Stimulated activated CD4-positive, alpha-beta T cell treated with anti-CD3 and anti-CD28 coated beads, TNF-alpha, amount 100 ng/mL, for 48 hours (primary cell): ENCODE measurements at regions not wholly inside any gene's neighbourhood (a gene's known extent, or its start where the extent isn't known, plus 50 kb on each side); places are given as distances from the start of the nearest gene placed in this dataset.
"Not testable (repeated sequence)": the region's sequence is repeated elsewhere in the genome, so short reads cannot be mapped to it uniquely, and the experiment has no call there.

Source experiments
- DNase-seq, 3 donors: peaks; one replicate each; pipeline ENCODE4 v3.0.0-alpha.2; 2020; ENCODE audit warnings: low read depth in 3 of 3

GRCh38 chr4:60482921-60483351 is 717.2 kb upstream of the ADGRL3 start:
- no peak for DNase-seq

GRCh38 chr4:60485276-60485675 is 714.9 kb upstream of the ADGRL3 start:
- DNase-seq: no peak

DNA sequence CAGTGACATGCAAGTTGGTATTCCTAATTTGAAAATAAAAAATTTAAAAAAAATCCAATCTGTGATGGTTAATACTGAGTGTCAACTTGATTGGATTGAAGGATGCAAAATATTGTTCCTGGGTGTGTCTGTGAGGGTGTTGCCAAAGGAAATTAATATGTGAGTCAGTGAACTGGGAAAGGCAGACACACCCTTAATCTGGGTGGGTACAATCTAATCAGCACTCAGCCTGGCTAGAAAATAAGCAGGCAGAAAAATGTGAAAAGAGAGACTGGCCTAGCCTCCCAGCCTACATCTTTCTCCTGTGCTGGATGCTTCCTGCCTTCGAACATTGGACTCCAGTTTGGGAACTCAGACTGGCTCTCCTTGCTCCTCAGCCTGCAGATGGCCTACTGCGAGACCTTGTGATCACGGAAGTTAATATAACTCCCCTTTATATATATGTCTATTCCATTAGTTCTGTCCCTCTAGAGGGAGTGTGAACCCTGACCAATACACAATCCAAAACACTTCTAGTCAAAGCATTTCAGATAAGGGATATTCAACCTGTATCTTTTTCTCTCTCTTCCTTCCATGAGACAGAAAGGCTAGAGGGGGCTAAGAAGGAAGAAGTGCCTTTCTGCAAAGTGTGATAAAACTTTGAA is 712.9 kb upstream of the ADGRL3 start:
- not testable (repeated sequence) for DNase-seq

DNA sequence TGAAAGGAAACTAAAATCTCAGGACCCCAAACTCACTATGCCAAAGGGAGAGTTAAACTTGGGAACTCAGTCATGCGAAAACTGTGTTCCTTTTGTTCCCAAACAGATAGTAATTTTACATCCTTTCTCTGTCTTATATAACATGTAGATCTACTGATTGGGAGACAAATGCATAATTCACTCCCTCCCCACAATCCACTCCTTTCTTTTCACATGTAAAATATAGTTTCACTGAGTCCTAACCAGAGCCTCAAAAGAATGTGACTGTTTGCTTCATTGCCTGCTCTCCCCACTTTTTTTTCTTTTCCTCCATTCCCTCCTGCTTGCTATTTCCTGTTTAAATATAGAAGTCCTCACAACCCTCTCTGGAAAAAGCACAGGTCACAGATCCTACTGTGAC is 699.3 kb upstream of the ADGRL3 start:
- no peak for DNase-seq

- no peak for DNase-seq
Observed at GRCh38 chr4:60502733-60503132, 697.4 kb upstream of the ADGRL3 start.

DNA sequence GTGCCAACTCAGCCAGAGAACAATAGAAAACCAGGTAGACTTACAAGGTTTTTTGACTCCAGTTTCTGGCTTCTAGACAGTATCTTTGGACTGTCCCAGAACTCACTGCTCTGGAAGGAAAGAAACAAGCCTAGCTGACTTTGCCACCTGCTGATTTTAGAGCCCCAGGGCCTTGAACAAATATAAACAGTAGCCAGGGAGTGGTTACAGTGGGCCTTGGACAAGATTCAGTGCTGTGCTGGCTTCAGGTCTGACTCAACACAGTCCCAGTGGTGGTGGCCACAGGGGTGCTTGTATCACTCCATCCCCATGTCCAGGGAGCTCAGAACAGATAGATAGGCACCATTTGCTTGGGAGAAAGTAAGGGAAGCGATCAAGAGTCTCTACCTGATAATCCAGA is 694.1 kb upstream of the ADGRL3 start:
- no peak for DNase-seq

DNA sequence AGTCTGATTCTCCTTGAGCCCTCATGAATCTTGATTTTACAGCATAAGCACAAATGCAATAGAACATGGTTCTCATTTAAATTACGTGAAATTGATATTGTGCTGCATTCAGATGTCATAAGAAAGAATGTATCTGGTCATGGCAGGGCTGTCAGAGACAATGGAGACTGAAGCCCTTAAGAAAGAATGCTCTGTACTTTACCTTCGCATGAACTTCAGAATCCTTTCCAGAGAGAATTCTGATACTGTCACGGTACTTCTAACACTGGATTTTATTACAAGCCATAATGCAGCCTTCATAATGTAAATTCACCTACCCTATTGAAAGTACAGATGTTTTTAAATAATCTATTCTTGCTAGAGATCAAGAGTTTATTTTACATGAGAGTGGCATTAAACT is 677.9 kb upstream of the ADGRL3 start:
- no peak for DNase-seq

DNA sequence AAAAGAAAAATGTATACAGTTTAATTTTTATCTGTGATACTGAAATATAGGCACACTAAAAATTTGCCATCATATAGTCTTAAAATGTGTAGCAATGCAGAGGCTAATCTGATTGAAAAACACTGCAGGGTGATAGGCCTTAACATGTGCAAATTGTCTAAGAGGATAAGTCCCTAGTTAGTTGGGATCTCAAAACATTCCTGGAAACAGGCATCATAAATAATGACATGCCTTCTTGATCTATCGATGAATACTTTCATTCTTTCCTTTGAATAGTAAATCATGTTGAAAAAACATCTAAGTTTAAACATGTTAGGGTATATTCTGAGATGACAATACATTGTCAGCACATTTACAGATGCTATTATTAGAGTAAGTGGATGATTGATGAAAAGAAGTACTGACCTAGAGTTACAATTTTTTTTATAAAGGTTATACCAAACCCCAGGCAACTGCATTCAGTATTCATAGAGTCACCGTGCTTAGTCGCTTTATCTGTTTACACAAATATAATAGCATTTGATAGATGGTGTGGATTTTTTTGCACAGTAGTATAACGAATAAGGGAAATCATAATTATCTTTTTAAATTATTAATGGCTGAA is 668.2 kb upstream of the ADGRL3 start:
- DNase-seq: no peak

- DNase-seq: no peak
Observed at GRCh38 chr4:60544981-60545380, 655.1 kb upstream of the ADGRL3 start.

DNA sequence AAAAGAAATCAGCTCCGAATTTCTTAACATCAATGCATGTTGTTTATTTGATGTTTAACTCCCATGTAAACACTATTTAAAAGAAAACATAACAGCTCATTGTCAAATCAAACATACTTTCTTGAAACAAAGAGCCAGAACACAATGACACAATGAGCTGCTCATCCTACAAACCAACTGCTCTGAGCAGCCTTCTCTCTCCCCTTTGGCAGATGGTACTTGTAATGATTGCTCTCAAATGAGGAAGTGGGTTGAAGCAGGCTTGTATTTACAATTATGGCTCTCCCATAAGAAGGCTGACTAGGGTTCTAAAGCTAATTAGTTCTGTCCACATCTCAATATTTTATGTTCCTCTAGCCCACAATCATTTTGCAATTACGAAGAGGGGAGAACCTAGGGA is 637.8 kb upstream of the ADGRL3 start:
- no peak for DNase-seq

DNA sequence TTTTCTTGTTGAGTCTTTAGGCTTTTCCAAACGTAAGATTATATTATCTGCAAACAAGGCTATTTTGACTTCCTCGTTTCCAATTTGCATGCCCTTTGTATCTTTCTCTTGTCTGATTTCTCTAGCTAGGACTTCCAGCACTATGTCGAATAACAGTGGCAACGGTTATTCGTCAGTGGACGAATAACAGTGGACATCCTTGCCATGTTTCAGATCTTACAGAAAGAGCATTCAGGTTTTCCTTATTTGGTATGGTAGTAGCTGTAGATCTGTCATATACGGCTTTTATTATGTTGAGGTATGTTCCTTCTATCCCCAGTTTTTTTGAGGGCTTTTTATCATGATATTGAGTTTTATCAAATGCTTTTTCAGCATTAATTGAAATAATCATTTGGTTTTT is 634.6 kb upstream of the ADGRL3 start:
- DNase-seq: no peak

GRCh38 chr4:60575336-60575735 is 624.8 kb upstream of the ADGRL3 start:
- no peak for DNase-seq

- no peak for DNase-seq
Observed at GRCh38 chr4:60579335-60579734, 620.8 kb upstream of the ADGRL3 start.

DNA sequence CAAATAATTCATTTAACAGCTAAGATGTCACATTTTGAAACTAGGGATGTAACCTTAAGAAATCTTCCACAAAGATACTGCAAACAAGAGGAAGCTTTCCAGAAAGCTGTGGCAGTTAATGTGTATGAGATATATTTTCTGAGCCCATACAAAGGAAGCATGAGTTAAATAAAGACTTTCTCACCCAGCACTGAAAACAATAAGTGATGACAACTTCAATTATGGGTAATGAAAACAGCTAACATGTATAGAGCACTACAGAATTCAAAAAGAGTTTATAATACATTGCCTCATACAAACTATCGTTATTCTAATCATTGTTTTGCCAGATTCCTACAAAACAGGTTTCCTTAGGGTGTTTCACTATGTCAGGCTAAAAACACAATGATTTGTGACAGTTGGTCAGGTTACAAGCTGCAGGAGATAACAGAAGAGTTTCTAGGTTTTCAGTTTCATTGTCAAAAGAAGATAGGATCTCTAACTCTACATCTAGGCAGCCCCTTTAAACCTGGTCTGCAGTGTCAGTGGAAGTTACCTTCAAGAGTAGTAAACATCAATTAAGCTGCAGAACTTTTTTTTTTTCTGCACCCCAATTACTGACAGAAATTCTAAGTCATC is 618.1 kb upstream of the ADGRL3 start:
- DNase-seq: no peak

DNA sequence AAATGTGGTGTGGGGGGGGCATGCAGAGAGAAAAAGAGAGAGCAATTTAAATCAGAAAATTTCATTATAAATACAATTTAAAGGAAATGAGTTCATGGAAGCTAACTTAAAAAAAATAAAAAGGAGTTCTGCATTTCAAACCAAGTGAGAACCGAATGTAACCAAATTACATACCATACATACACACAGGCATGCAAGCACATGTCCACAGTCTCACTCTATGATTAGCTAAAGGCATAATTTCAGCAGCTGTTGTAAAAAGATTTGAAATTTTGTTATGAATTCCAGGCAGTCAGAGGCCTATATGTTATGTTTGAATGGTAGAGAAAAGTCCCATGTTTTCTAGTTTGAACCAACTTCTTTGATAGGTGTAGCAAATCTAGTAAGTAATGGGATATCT is 611.6 kb upstream of the ADGRL3 start:
- no peak for DNase-seq

DNA sequence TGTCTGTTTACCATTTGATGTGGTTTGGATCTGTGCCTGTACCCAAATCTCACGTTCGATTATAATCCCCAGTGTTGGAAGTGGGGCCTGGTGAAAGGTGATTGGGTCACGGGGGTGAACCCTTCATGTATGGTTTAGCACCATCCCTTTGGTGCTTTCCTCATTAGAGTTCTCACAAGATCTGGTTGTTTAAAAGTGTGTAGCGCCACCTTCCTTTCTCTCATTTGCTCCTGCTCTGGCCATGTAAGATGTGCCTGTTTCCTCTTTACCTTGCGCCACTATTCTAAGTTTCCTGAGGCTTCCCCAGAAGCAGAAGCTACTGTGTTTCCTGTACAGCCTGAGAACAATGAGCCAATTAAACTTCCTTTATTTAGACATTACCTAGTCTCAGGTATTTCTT is 610.7 kb upstream of the ADGRL3 start:
- no peak for DNase-seq

- no peak for DNase-seq
Observed at GRCh38 chr4:60590116-60590515, 610.0 kb upstream of the ADGRL3 start.

DNA sequence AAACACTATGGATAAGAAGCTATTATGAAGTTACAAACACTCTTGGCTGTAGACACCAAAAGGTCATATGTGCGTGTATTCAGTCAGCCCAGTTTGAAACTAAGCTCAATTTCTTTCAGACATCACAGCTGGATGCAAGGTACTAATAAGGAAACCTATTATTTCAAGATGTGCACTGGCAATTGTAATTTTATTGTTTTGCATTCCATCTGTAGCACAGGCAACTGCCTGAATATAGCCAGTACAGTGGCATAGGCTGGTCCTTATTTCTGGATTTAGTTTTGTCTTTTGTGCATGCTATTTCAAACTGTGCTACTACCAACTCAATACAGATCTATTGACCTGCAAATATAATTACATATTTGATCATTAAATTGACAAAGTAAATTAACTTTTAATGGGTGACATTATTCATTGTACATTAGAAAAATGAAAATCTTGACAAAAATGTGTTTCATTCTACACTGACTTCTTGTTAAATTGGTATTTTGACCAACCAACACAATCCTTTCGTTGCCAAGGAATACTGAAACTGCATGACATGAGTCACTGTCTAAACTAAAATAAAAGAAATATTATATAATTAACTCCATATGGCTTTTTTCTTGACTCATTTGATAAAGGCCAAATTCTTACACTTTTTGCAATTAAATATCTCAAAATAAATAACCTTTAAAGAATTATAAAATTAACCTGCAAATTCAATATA is 594.3 kb upstream of the ADGRL3 start:
- no peak for DNase-seq

DNA sequence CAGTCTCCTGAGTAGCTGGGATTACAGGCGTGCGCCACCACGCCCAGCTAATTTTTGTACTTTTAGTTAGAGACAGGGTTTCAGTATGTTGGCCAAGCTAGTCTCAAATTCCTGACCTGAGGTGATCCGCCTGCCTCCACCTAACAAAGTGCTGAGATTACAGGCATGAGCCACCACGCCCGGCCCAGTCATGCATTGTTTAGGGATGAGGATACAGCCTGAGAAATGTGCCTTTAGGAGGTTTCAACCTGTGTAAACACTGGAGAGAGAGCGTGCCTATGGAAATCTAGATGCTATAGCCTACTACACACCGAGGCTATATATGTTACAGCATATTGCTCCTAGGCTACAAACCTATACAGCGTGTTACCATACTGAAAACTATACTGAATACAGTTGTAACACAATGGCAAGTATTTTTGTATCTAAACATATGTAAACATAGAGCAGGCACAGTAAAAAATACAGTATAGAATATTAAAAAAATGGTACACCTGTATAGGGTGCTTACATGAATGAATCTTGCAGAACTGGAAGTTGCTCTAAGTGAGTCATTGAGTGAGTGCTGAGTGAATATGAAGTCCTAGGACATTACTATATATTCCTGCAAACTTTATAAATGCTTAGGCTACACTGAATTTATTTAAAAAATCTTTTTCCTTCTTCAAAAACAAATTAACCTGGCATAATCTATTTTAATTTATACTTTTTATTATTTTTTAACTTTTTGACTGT is 588.2 kb upstream of the ADGRL3 start:
- no peak for DNase-seq

GRCh38 chr4:60617731-60618130 is 582.4 kb upstream of the ADGRL3 start:
- DNase-seq: no peak

- DNase-seq: no peak
Observed at GRCh38 chr4:60619531-60620305, 580.4 kb upstream of the ADGRL3 start.
